SK-N-SH treated with all-trans-retinoic acid at 6 μM for 48 hours (cell line): ENCODE measurements at regions not wholly inside any gene's neighbourhood (a gene's known extent, or its start where the extent isn't known, plus 50 kb on each side); places are given as distances from the start of the nearest gene placed in this dataset.

Experiments
- ATAC-seq: fragments of 200-7000 bp; cut with Tn5 transposase; 3 replicates; pipeline ENCODE4 v1.9.1; 2020; ENCODE audit warnings: mild to moderate bottlenecking, moderate library complexity
- ARNTL ChIP-seq: fragments of 450-650 bp; formaldehyde crosslinking; IDR thresholded peaks from 2 replicates; pipeline ENCODE4 v1.5.0; 2020; ENCODE audit warnings: low read depth, mild to moderate bottlenecking, moderate library complexity, borderline replicate concordance
- BACH2 ChIP-seq: fragments of 250-450 bp; sonication (Bioruptor Pico); IDR thresholded peaks from 2 replicates; pipeline ENCODE4 v1.9.0; 2021; ENCODE audit warnings: mild to moderate bottlenecking, borderline replicate concordance
- ESRRG ChIP-seq: fragments of 250-450 bp; sonication (Bioruptor Pico); IDR thresholded peaks from 2 replicates; pipeline ENCODE4 v1.6.1; 2021; ENCODE audit warnings: mild to moderate bottlenecking
- GLIS3 ChIP-seq: fragments of 250-450 bp; sonication (Bioruptor Pico); IDR thresholded peaks from 2 replicates; pipeline ENCODE4 v1.5.0; 2020; ENCODE audit warnings: mild to moderate bottlenecking, moderate library complexity
- ISL1 ChIP-seq: fragments of 250-450 bp; sonication (Bioruptor Pico); IDR thresholded peaks from 2 replicates; pipeline ENCODE4 v2.1.2; 2022; ENCODE audit warnings: mild to moderate bottlenecking, moderate library complexity
- OSR1 ChIP-seq: fragments of 250-450 bp; sonication (Bioruptor Pico); IDR thresholded peaks from 2 replicates; pipeline ENCODE4 v1.8.0; 2022; ENCODE audit warnings: moderate library complexity, mild to moderate bottlenecking, inconsistent platforms
- PPARA ChIP-seq: fragments of 250-450 bp; sonication (Bioruptor Pico); IDR thresholded peaks from 2 replicates; pipeline ENCODE4 v1.5.0; 2020; ENCODE audit warnings: mild to moderate bottlenecking, borderline replicate concordance
- RARB ChIP-seq: fragments of 250-450 bp; sonication (Bioruptor Pico); IDR thresholded peaks from 2 replicates; pipeline ENCODE4 v1.8.0; 2021; ENCODE audit warnings: mild to moderate bottlenecking, moderate library complexity
- TCF4 ChIP-seq: fragments of 250-450 bp; sonication (Bioruptor Pico); IDR thresholded peaks from 2 replicates; pipeline ENCODE4 v1.8.0; 2021; ENCODE audit warnings: mild to moderate bottlenecking, moderate library complexity, borderline replicate concordance
- TOX ChIP-seq: fragments of 250-450 bp; sonication (Bioruptor Pico); IDR thresholded peaks from 2 replicates; pipeline ENCODE4 v1.8.0; 2021; ENCODE audit warnings: mild to moderate bottlenecking, moderate library complexity, borderline replicate concordance
- ZC3H10 ChIP-seq: fragments of 250-450 bp; sonication (Bioruptor Pico); IDR thresholded peaks from 2 replicates; pipeline ENCODE4 v1.5.1; 2021; ENCODE audit warnings: mild to moderate bottlenecking, moderate library complexity
- ZFP30 ChIP-seq: fragments of 450-650 bp; formaldehyde crosslinking; IDR thresholded peaks from 2 replicates; pipeline ENCODE4 v1.5.0; 2022; ENCODE audit warnings: mild to moderate bottlenecking, moderate library complexity
- ZNF565 ChIP-seq: fragments of 450-650 bp; formaldehyde crosslinking; conservative IDR thresholded peaks from 2 replicates; pipeline ENCODE4 v1.5.0; 2020; ENCODE audit warnings: low read depth, mild to moderate bottlenecking, moderate library complexity
- ZNF70 ChIP-seq: fragments of 450-650 bp; formaldehyde crosslinking; IDR thresholded peaks from 2 replicates; pipeline ENCODE4 v1.5.0; 2020; ENCODE audit warnings: mild to moderate bottlenecking, moderate library complexity
- TF ChIP-seq, protein P1 (sequence below): fragments of 250-450 bp; sonication (Bioruptor Pico); IDR thresholded peaks from 2 replicates; pipeline ENCODE4 v1.5.0; 2020; ENCODE audit warnings: mild to moderate bottlenecking, moderate library complexity
- TF ChIP-seq, protein P2 (sequence below): fragments of 250-450 bp; sonication (Bioruptor Pico); IDR thresholded peaks from 2 replicates; pipeline ENCODE4 v1.8.0; 2021; ENCODE audit warnings: low read depth, mild to moderate bottlenecking, moderate library complexity, borderline replicate concordance
- TF ChIP-seq, protein P3 (sequence below): fragments of 250-450 bp; sonication (Bioruptor Pico); IDR thresholded peaks from 2 replicates; pipeline ENCODE4 v1.8.0; 2020; ENCODE audit warnings: mild to moderate bottlenecking, moderate library complexity, borderline replicate concordance
- TF ChIP-seq, protein P4 (sequence below): fragments of 250-450 bp; sonication (Bioruptor Pico); IDR thresholded peaks from 2 replicates; pipeline ENCODE4 v1.5.1; 2021; ENCODE audit warnings: mild to moderate bottlenecking, moderate library complexity

DNA sequence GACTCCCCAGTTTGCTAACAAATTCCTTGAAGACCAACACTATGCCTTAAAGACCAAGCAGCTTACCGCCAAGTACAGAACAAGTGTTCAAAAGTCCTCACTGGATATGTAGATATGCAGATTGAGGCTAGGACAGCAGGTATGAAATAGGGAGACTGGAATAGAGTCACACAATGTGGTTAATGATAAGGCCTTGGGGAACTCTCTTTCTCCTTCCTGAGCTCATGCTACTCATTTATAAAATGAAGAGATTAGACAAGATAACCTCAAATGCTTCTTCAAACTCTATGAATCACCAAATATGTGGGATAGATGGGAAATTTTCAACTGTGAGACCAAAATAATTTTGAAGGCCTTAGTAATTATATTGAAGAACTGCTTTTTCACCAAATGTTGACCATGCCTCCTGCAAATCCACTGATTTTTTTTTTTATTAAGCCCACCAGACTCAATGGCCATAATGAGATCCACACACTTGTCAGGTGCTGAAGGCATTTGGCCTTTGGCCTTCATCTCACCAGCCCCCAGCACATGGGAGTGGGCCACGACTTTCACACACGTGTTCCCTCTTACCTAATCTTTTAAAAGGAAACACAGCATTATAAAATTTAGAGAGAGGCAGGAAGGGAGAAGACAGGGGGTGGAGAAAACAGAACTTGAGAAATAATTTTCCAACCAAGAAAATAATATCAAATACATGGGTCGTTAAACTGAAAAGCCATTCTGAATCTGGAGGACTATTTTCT, 181.5 kb downstream of the EN1 start (continued):
- TF ChIP-seq, protein P1, sequence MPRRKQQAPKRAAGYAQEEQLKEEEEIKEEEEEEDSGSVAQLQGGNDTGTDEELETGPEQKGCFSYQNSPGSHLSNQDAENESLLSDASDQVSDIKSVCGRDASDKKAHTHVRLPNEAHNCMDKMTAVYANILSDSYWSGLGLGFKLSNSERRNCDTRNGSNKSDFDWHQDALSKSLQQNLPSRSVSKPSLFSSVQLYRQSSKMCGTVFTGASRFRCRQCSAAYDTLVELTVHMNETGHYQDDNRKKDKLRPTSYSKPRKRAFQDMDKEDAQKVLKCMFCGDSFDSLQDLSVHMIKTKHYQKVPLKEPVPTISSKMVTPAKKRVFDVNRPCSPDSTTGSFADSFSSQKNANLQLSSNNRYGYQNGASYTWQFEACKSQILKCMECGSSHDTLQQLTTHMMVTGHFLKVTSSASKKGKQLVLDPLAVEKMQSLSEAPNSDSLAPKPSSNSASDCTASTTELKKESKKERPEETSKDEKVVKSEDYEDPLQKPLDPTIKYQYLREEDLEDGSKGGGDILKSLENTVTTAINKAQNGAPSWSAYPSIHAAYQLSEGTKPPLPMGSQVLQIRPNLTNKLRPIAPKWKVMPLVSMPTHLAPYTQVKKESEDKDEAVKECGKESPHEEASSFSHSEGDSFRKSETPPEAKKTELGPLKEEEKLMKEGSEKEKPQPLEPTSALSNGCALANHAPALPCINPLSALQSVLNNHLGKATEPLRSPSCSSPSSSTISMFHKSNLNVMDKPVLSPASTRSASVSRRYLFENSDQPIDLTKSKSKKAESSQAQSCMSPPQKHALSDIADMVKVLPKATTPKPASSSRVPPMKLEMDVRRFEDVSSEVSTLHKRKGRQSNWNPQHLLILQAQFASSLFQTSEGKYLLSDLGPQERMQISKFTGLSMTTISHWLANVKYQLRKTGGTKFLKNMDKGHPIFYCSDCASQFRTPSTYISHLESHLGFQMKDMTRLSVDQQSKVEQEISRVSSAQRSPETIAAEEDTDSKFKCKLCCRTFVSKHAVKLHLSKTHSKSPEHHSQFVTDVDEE: no peak
- no peak for TF ChIP-seq ARNTL (CRISPR knock-in tag)
- TF ChIP-seq ZFP30: no peak
- TF ChIP-seq PPARA: no peak
- TF ChIP-seq ISL1 (CRISPR knock-in tag): no peak

DNA sequence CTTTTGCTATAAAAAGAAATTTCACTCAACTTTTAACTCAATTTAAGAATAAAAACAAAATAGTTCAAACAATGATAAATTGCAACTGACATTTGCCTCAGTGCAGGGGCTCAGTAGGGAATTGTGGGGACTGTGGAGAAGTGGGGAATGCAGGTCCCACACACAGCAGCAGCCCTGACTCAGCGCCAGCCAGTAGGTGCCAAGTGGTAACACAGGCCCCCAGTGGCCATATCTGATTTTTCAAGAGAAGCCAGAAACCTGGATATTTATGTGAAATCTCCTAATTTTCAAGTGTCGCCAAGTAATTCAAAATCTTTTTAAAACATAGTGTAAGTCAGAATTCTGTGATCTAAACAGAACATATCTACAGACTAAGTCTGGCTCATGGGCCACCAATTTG, 186.3 kb downstream of the EN1 start:
- ATAC-seq: peak; percentile 55; the same call in 2 of the 3 replicates
- no peak for TF ChIP-seq ISL1 (CRISPR knock-in tag)
- TF ChIP-seq ESRRG (CRISPR knock-in tag): no peak
- no peak for TF ChIP-seq GLIS3 (CRISPR knock-in tag)
- no peak for TF ChIP-seq PPARA

DNA sequence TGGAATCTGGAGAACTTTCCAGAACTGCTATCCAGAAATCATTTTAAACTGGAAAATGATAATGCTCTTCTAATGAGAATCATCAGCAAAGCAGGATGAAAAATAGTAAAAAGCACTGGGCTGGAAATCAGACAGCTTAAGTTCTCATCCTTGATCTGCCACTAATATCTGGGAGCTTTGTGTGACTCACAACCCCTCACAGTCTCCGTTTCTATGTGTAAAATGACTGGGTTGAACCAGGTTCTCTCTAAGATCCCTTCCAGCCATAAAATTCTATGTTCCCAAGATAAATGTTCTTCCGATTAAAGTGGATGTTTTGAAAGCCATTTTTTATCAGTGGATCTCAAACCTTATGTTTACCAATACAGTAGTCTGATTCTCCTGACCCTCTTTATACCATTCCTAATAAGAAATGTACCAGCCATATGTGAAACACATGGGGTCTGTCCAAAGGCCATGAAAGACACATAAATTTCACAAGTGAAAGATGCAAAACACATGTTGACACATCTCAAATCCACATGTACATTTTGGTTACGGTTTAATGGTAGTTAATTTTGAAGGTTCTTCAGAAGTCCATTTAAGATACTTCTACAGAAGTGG, 188.8 kb downstream of the EN1 start:
- TF ChIP-seq TOX (CRISPR knock-in tag) (no peak), ZFP30 (no peak), OSR1 (CRISPR knock-in tag) (no peak), ZNF565 (CRISPR knock-in tag) (no peak), ISL1 (CRISPR knock-in tag) (no peak), ZC3H10 (CRISPR knock-in tag) (no peak), GLIS3 (CRISPR knock-in tag) (no peak)
- ATAC-seq: no peak

DNA sequence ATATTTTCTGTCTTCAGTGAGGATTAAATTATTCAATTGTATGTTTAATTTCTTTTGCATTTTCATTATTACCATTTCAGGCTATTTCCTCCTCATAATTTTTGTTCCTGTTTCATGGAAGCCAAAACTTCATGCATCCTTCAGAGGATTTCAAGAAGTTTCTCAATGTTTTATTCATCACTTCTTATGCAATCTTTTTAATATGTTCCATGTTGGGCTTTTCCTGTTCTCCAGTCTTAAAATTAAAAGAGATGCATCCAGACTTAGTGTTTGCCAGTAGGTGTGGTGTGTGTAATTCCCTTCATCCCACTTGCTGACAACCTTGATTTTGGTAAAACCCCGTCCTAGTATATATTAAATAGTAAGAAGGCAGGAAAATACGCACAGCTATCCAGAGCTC, 190.0 kb downstream of the EN1 start:
- TF ChIP-seq, protein P2, sequence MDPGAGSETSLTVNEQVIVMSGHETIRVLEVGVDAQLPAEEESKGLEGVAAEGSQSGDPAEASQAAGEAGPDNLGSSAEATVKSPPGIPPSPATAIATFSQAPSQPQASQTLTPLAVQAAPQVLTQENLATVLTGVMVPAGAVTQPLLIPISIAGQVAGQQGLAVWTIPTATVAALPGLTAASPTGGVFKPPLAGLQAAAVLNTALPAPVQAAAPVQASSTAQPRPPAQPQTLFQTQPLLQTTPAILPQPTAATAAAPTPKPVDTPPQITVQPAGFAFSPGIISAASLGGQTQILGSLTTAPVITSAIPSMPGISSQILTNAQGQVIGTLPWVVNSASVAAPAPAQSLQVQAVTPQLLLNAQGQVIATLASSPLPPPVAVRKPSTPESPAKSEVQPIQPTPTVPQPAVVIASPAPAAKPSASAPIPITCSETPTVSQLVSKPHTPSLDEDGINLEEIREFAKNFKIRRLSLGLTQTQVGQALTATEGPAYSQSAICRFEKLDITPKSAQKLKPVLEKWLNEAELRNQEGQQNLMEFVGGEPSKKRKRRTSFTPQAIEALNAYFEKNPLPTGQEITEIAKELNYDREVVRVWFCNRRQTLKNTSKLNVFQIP (CRISPR knock-in tag): no peak
- TF ChIP-seq ZNF565 (CRISPR knock-in tag) (no peak), RARB (no peak), ESRRG (CRISPR knock-in tag) (no peak), BACH2 (CRISPR knock-in tag) (no peak), TCF4 (no peak), PPARA (no peak), ZFP30 (no peak), ZC3H10 (CRISPR knock-in tag) (no peak), ZNF70 (CRISPR knock-in tag) (no peak)
- TF ChIP-seq, protein P1: no peak
- TF ChIP-seq, protein P3, sequence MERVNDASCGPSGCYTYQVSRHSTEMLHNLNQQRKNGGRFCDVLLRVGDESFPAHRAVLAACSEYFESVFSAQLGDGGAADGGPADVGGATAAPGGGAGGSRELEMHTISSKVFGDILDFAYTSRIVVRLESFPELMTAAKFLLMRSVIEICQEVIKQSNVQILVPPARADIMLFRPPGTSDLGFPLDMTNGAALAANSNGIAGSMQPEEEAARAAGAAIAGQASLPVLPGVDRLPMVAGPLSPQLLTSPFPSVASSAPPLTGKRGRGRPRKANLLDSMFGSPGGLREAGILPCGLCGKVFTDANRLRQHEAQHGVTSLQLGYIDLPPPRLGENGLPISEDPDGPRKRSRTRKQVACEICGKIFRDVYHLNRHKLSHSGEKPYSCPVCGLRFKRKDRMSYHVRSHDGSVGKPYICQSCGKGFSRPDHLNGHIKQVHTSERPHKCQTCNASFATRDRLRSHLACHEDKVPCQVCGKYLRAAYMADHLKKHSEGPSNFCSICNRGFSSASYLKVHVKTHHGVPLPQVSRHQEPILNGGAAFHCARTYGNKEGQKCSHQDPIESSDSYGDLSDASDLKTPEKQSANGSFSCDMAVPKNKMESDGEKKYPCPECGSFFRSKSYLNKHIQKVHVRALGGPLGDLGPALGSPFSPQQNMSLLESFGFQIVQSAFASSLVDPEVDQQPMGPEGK: no peak
- TF ChIP-seq, protein P4, sequence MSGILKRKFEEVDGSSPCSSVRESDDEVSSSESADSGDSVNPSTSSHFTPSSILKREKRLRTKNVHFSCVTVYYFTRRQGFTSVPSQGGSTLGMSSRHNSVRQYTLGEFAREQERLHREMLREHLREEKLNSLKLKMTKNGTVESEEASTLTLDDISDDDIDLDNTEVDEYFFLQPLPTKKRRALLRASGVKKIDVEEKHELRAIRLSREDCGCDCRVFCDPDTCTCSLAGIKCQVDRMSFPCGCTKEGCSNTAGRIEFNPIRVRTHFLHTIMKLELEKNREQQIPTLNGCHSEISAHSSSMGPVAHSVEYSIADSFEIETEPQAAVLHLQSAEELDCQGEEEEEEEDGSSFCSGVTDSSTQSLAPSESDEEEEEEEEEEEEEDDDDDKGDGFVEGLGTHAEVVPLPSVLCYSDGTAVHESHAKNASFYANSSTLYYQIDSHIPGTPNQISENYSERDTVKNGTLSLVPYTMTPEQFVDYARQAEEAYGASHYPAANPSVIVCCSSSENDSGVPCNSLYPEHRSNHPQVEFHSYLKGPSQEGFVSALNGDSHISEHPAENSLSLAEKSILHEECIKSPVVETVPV (CRISPR knock-in tag): no peak
- ATAC-seq: no peak
